Activated T-helper 1 cell treated with Interleukin-2 at 50 U/mL for 16 hours (primary cell): ENCODE measurements at regions not wholly inside any gene's neighbourhood (a gene's known extent, or its start where the extent isn't known, plus 50 kb on each side); places are given as distances from the start of the nearest gene placed in this dataset.

Experiments used
- DNase-seq: peaks from one replicate; pipeline ENCODE4 v3.0.0-alpha.2; 2020; ENCODE audit warnings: low read depth

- DNase-seq: no peak
These were observed 505.5 kb downstream of the GALR1 start for GRCh38 chr18:77755187-77755586.

GRCh38 chr18:77761332-77761731, 511.7 kb downstream of the GALR1 start:
- DNase-seq: no peak

GRCh38 chr18:77762014-77762413, 512.4 kb downstream of the GALR1 start:
- DNase-seq: no peak

- no peak for DNase-seq
These were observed 513.0 kb downstream of the GALR1 start for GRCh38 chr18:77762642-77763041.

GRCh38 chr18:77763530-77764145, 514.0 kb downstream of the GALR1 start:
- no peak for DNase-seq

GRCh38 chr18:77765468-77765867, 515.8 kb downstream of the GALR1 start:
- DNase-seq: no peak

GRCh38 chr18:77766421-77766820, 516.8 kb downstream of the GALR1 start:
- DNase-seq: no peak

GRCh38 chr18:77772177-77772576, 522.5 kb downstream of the GALR1 start:
- no peak for DNase-seq

GRCh38 chr18:77776104-77776503, 526.5 kb downstream of the GALR1 start:
- no peak for DNase-seq

- no peak for DNase-seq
These were observed 527.5 kb downstream of the GALR1 start for GRCh38 chr18:77777163-77777562.

- no peak for DNase-seq
These were observed 535.2 kb downstream of the GALR1 start for GRCh38 chr18:77784759-77785379.

GRCh38 chr18:77785415-77785975, 535.8 kb downstream of the GALR1 start:
- no peak for DNase-seq

- no peak for DNase-seq
These were observed 553.4 kb downstream of the GALR1 start for GRCh38 chr18:77803024-77803423.

- no peak for DNase-seq
These were observed 554.7 kb downstream of the GALR1 start for GRCh38 chr18:77804382-77804781.

- DNase-seq: no peak
These were observed 558.0 kb downstream of the GALR1 start for GRCh38 chr18:77807650-77808049.

GRCh38 chr18:77811503-77811902, 561.9 kb downstream of the GALR1 start:
- no peak for DNase-seq

- DNase-seq: no peak
These were observed 566.2 kb downstream of the GALR1 start for GRCh38 chr18:77815666-77816338.

- DNase-seq: no peak
These were observed 568.7 kb downstream of the GALR1 start for GRCh38 chr18:77818328-77818727.

GRCh38 chr18:77820472-77820871, 570.8 kb downstream of the GALR1 start:
- no peak for DNase-seq

- DNase-seq: no peak
These were observed 572.2 kb downstream of the GALR1 start for GRCh38 chr18:77821892-77822291.

- no peak for DNase-seq
These were observed 573.0 kb downstream of the GALR1 start for GRCh38 chr18:77822632-77823031.

GRCh38 chr18:77833807-77834206, 584.2 kb downstream of the GALR1 start:
- no peak for DNase-seq

GRCh38 chr18:77851802-77852201, 602.2 kb downstream of the GALR1 start:
- DNase-seq: no peak
